HFFc6 (cell line): ENCODE measurements at regions not wholly inside any gene's neighbourhood (a gene's known extent, or its start where the extent isn't known, plus 50 kb on each side); places are given as distances from the start of the nearest gene placed in this dataset.

Experiments used
- DNase-seq: peaks from one replicate; pipeline ENCODE4 v3.0.0-alpha.2; 2018
- H3K27ac Mint-ChIP-seq: 2 replicates; pipeline ENCODE4 v1.8.0; 2020; ENCODE audit warnings: mild to moderate bottlenecking, mixed read lengths
- H3K27me3 Mint-ChIP-seq: 2 replicates; pipeline ENCODE4 v1.8.0; 2021; ENCODE audit warnings: mild to moderate bottlenecking, moderate library complexity, mixed read lengths; ENCODE audit not compliant: insufficient read depth
- H3K36me3 Mint-ChIP-seq: 2 replicates; pipeline ENCODE4 v1.8.0; 2021; ENCODE audit warnings: low read depth, mixed read lengths
- H3K4me1 Mint-ChIP-seq: 2 replicates; pipeline ENCODE4 v1.8.0; 2020; ENCODE audit warnings: low read depth, mixed read lengths
- H3K4me3 Mint-ChIP-seq: 2 replicates; pipeline ENCODE4 v1.8.0; 2020; ENCODE audit warnings: mild to moderate bottlenecking, moderate library complexity, mixed read lengths
- H3K9me3 Mint-ChIP-seq: 2 replicates; pipeline ENCODE4 v1.8.0; 2020; ENCODE audit warnings: mild to moderate bottlenecking, mixed read lengths
- TF ChIP-seq, protein P1 (sequence below): fragments of 200-600 bp; sonication (generic); IDR thresholded peaks from 2 replicates; pipeline ENCODE4 v1.5.0; 2021; ENCODE audit warnings: antibody characterized with exemption, mild to moderate bottlenecking

DNA sequence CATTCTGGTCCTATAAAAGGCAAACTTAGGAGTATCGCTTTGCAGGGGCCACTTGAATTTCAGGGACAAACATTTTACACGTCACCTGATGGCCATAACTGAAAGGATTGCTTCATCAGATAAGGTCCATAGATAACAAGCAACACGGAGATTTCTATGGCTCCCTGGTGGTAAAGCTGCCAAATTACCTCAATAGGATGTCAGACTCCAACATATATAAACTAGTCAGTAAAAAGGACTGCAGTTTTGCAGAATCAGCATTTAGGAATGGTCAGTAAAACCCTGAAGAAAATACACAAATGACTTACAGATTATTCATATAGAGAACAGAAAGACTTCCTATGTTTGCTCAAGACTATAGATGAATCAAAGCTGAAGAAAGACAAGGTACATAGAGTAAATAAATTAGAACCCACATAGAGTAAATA, 66.1 kb upstream of the GRIP1 start:
- no peak overlapping the region for H3K27ac Mint-ChIP-seq
- H3K4me1 Mint-ChIP-seq = no peaks in the 10 kb centered on the region
- DNase-seq = no peak
- H3K4me3 Mint-ChIP-seq = no peak overlapping the region
- no peaks in the 10 kb centered on the region for H3K9me3 Mint-ChIP-seq
- no peaks in the 10 kb centered on the region; the same call in 1 of the 2 replicates for H3K27me3 Mint-ChIP-seq
- H3K36me3 Mint-ChIP-seq = no peaks in the 10 kb centered on the region
- TF ChIP-seq, protein P1, sequence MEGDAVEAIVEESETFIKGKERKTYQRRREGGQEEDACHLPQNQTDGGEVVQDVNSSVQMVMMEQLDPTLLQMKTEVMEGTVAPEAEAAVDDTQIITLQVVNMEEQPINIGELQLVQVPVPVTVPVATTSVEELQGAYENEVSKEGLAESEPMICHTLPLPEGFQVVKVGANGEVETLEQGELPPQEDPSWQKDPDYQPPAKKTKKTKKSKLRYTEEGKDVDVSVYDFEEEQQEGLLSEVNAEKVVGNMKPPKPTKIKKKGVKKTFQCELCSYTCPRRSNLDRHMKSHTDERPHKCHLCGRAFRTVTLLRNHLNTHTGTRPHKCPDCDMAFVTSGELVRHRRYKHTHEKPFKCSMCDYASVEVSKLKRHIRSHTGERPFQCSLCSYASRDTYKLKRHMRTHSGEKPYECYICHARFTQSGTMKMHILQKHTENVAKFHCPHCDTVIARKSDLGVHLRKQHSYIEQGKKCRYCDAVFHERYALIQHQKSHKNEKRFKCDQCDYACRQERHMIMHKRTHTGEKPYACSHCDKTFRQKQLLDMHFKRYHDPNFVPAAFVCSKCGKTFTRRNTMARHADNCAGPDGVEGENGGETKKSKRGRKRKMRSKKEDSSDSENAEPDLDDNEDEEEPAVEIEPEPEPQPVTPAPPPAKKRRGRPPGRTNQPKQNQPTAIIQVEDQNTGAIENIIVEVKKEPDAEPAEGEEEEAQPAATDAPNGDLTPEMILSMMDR = no peak

DNA sequence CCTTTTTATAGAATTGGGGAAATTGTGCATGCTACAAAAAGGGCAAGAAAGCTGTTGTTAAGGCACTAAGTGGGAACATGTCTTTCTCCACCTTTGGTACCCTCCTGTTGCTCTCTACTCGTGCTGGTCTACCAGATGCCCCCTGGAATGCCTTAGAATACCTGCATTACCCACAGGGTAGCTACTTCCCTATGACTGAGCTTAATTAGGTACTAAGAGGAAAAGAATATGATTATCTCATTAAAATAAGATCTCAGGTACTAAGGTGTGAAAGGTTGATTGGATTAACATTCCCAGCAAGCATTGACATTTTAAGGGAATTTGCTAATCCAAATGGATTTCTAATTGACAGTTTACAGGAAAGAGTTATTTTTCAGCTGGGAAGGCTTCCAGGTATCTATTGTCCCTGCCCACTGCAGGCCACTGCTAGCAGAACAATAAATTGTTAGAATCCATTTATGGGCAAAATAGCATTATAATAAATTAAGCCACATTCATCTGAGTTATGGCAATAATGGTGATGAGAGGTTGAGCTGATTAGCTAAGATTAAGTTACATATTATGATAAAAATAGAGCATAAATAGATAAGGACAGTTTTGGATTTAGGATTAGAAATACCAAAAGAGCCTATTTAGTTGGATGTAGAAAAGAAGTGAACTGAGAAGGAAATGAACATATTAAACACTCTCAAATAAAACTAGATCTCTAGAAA, 67.8 kb upstream of the GRIP1 start:
- Mint-ChIP-seq H3K4me1 (no peaks in the 10 kb centered on the region), H3K27ac (no peak overlapping the region), H3K4me3 (no peak overlapping the region), H3K36me3 (no peaks in the 10 kb centered on the region), H3K27me3 (no peaks in the 10 kb centered on the region; the same call in 1 of the 2 replicates), H3K9me3 (no peaks in the 10 kb centered on the region)
- DNase-seq = no peak
- TF ChIP-seq, protein P1 = no peak

DNA sequence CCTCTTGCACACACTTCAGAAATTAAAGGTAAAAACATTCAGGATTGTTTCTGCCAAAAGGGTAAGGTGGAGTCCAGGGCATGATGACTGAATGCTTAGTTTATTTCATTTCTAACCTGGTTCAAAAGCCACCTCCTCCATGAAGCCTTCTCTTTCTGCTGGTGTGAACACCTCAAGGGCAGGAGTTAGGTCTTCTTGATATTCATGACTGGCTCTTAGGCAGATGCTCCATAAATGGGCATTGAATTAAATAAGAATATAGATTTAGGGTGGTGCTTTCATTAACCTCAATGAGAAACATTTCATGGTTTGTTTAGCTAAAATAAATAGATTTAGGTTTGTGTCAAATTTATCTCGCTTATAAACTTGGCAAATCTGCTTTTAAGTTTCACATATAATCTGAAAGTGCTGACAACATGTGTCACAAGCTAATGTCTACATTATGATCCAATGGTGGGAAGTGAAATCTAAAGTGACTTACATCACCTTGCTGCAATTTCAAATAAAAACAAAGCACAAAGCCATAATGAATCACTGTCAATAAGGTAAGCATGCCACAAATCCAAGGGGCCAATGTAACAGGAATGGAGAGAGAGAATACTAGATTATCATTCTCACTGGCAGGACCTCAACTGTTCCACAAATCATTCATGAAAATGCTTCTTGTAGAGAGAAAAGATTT, 72.7 kb upstream of the GRIP1 start:
- H3K9me3 Mint-ChIP-seq = peaks cover 5% of the 10 kb centered on the region; the same call in 1 of the 2 replicates

DNA sequence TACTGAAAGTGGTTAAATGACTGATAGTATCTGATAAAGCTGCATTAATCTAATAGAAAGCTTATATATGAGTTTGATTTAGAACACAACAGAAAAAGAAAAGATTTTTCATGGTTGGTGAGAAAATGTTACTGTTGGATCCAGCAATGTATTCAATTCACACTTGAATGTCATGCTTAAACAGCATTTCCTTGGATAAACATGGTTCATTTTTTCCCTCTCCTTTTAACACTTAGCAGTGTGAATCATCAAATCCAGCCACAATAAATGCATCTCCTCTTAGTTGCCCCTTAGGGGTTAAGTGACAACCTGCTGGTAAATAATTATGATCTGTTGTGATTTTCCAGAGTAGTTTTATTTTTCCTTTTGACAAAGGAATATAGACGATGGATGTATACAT, 74.9 kb upstream of the GRIP1 start:
- Mint-ChIP-seq H3K36me3 (no peaks in the 10 kb centered on the region), H3K9me3 (peaks cover 8% of the 10 kb centered on the region), H3K27me3 (no peaks in the 10 kb centered on the region), H3K4me3 (no peak overlapping the region), H3K4me1 (no peaks in the 10 kb centered on the region), H3K27ac (no peak overlapping the region)
- TF ChIP-seq, protein P1 = no peak
- no peak for DNase-seq

More for the DNA sequence above, 72.7 kb upstream of the GRIP1 start:
- H3K4me3 Mint-ChIP-seq = no peak overlapping the region
- DNase-seq = no peak
- H3K27me3 Mint-ChIP-seq = no peaks in the 10 kb centered on the region
- TF ChIP-seq, protein P1 = no peak
- no peaks in the 10 kb centered on the region for H3K36me3 Mint-ChIP-seq
- H3K4me1 Mint-ChIP-seq = no peaks in the 10 kb centered on the region
- H3K27ac Mint-ChIP-seq = no peak overlapping the region

DNA sequence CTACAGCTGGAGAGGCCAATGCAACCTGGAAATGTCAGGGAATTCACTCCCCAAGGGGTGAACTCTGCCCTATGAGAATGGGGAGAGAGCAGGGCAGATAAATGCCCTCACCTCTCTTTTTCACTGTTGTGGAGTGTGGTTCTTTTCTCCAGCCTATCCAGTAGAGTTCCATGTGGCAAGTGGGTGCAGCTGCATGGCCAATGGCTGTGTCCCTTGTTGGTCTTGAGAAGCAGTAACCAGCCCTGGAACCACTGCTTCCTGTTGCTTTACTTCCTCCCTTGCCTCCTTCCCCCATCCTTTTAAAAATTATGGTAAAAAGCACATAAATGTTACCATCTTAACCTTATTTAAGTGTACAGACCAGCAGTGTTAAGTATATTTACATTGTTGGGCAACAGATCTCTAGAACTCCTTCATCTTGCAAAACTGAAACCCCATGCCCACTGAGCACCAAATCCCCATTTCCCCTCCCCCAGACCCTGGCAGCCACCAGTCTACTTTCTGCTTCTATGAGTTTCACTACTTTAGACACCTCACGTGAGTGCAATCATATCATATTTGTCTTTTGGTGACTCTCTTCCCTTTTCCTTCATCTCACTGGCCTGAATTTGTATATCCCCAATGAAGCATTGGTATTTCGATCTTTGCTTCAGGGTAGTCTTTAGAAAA, 77.0 kb upstream of the GRIP1 start:
- H3K9me3 Mint-ChIP-seq = peaks cover 19% of the 10 kb centered on the region
- no peaks in the 10 kb centered on the region; the same call in 1 of the 2 replicates for H3K27me3 Mint-ChIP-seq
- TF ChIP-seq, protein P1 = no peak
- no peak overlapping the region for H3K4me3 Mint-ChIP-seq
- H3K36me3 Mint-ChIP-seq = no peaks in the 10 kb centered on the region
- no peak for DNase-seq
- no peaks in the 10 kb centered on the region for H3K4me1 Mint-ChIP-seq
- H3K27ac Mint-ChIP-seq = no peak overlapping the region
